HG02852 (cell line): ENCODE measurements at regions not wholly inside any gene's neighbourhood (a gene's known extent, or its start where the extent isn't known, plus 50 kb on each side); places are given as distances from the start of the nearest gene placed in this dataset.

Source experiments
- ATAC-seq: cut with Tn5 transposase; IDR thresholded peaks from one replicate; pipeline ENCODE4 v1.9.1; 2021; ENCODE audit warnings: mild to moderate bottlenecking, moderate library complexity; ENCODE audit not compliant: unreplicated experiment

DNA sequence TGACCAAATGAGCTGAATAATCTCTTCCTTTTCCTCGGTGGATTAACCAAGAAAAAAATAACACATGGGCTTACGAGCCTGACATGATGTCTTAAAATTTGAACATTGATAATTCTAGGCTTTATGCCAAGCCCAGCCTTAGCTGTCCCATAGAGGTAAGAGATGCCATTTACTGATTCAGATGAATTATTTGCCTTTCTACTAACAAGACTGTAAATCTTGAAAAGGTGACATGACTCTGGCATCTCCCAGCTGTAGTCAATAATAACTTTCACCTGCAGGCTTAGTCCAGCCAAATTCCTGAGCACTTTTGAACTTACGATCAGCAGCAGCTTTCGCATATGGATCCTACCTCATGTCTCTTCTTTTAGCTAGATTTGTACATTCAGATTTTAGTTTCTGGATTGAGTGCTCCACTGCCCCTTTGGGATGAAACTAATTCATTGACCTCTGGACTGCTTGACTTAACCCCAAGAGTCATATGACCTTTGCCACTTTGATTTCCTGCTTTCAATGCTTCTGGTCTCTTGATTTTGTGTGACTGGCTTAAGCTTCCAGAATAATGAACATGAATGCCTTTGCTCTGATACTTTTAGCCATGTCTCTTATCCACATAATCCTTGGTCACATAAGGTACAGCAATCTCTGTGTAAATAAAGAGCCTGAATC, 876.4 kb upstream of the SLIT2 start:
- no peak for ATAC-seq

DNA sequence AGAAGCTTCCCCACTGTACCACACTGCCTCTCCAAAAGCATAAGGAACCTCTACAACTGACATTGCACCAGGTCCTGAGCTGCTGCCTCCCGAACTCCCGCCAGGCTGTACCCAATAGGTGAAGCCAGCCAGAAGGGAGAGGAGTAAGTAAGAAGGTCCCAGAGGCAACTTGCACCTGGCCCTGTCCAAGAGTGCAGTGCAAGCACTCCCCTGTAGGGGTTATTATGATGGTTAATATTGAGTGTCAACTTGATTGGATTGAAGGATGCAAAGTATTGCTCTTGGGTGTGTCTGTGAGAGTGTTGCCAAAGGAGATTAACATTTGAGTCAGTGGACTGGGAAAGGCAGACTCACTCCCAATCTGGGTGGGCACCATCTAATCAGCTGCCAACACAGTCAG, 879.3 kb upstream of the SLIT2 start:
- no peak for ATAC-seq

DNA sequence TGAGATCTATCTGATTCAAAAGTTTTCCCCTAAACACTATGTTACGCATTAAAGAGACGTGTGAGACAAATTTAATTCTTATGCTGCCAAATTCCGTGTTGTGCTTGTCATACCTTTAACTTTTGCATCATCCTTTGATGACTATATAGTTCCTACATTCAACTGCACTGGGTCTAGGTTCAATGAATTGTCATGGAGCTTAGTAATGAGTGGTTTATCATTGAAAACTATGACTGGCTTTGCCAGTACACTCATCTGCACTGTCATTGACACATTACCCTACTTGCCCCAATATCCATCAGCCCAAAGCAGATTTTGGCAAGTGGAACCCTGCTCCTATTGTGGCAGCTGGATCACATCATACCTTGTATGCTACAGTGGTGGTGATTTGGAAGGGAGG, 882.9 kb upstream of the SLIT2 start:
- ATAC-seq: no peak

DNA sequence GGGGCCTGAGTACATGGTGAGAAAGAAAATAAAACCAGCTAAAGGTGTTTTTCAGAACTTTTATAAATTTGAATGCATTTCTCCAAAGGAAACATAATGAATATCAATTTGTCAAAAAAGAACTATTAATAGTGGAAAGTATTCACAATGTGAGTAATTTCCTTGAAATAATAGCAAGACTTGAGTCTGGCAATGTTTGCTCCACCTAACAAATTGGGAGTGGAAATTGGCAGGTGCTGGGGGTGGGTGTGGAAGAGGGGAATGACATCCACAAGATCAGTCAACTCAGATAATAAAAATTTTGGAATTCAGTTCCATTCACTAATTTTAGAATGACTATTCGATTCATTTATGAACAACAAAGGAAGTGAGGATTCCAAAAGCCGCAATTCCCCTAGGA, 884.8 kb upstream of the SLIT2 start:
- ATAC-seq: no peak

DNA sequence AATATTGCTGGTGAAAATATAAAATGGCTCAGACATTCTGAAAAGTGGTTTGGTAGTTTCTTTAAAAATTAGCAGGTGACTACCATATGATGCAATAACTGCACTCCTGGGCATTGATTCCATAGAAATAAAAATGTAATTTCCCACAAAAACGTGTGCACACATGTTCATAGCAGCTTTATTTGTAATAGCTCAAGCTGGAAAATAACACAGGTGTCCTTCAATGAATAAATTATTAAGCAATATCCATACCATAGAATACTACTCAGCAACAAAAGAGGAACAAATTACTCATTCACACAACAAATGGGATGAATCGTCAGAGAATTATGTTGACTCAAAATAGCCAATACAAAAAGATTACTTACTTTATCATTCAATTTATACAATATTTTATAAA, 893.7 kb upstream of the SLIT2 start:
- no peak for ATAC-seq

DNA sequence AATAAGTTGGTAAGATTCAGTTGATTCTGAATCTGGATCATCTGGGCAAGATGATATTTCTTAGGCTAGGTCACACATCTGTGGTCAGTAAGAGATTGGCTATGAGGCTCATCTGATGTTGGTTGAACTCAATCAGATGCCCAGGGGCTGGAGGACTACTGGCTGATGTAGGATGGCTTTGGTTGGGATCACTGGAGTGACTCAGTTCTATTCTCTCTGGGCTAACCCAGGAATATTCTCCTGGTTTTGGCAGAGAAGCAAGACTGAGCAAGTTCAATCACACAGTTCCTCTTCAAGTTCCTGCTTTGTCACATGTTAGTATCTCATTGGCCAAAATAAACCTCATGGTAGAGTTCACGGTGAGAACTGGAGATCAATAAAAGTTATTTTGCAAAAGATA, 902.3 kb upstream of the SLIT2 start:
- no peak for ATAC-seq

DNA sequence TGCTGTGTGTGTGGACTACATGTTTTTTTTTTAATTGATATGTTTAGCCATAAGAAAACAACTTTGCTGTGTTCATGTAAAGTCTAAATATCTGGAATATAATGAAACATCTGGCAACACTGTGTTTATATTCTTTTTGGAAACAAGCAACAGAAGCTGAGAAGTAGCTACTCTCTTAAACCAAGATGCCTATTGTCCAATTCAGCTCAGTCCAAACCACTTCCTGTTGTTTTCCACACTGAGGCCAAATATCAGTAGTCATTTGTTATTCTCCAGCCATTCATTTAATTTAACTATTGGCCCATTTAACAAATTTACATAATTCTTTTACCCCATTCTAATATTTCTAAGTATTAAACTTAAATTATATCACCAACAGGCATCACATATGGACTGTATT, 903.0 kb upstream of the SLIT2 start:
- no peak for ATAC-seq

DNA sequence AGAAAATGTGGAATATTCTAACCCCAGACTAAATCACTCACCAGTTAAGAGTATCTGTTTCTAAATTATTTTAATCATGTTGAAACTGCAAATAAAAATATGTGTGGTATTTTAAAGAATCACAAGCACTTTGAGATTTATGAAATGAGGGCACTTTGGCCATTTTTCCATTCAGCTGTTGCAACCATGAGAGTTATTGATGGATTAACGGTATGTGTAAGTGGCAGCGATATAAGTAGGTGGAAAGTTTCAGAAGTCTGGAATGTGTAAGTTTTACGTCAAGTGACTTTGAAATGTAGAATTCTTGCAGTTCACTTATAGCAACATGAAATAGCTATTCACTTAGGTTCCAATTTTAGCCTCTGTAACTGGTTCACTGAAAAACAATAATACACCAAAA, 905.1 kb upstream of the SLIT2 start:
- ATAC-seq: no peak

DNA sequence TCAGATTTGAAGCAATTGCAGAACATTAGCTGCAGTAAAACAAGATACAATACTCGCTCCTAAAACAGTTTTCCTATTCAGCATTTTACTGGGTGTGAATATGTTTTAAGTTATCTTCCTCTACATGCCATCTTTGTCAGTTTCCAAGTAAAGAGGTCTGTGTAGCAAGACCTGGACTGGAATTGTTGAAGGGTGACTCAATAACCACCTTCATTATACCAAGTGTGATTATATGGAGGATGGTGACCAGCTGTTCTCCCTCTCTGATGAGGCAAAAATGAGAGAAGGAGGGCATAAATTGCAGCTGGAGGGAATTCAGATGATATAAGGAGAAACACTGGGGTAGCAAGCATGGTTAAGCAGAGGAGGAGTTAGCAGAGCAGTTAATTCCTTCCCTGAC, 922.1 kb upstream of the SLIT2 start:
- no peak for ATAC-seq

DNA sequence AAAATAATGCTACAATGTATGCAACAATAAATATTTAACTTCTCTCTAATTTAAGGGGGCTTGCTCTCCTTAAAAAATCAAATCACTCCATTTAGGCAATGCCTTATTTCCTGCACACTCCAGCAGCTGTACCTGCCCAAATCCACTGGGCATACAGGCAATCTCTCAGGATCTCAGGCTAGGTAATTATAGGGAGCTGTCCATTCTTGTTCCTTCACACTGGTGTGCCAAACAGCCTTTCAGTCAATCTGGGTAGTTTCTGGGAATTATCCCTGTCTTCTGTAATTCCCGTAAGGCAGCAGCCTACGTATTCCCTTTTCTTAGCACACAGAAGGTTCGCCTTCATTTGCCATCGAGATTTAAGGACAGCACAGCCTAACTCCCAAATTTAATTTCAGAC, 922.6 kb upstream of the SLIT2 start:
- ATAC-seq: no peak

DNA sequence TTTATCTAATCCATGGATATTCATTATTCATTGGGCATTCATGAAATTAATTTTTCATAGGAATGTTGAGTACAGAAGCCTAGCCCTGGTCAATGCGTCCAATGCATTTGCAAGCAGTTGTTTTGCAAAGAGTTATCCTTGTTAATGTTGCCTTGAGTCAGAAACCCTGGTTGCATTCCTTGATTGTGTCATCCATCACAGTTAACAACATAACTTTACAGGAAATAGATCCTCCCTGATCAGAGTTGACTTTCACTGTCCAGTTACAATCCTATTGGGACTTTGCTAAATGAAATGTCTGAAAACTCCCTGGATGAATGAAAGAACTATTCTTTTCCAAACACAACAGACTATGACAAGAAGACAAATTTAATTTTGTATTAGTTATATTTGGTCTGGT, 924.3 kb upstream of the SLIT2 start:
- no peak for ATAC-seq

DNA sequence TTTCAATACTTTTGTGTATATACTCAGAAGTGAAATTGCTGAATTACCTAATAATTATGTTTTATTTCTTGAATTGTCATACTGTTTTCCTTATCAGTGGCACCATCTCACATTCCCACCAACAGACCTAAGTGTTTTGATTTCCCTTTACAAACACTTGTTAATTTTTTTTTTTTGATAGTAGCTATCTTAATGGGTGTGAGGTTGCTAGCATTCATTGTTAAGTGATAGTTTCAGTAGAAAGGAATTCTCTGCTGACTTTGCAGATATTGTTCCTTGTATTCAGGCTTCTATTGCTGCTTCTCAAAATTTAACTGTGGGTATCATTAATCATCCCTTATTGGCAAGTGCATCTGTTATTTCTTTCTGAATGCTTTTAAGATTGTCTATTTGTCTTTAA, 927.5 kb upstream of the SLIT2 start:
- no peak for ATAC-seq

DNA sequence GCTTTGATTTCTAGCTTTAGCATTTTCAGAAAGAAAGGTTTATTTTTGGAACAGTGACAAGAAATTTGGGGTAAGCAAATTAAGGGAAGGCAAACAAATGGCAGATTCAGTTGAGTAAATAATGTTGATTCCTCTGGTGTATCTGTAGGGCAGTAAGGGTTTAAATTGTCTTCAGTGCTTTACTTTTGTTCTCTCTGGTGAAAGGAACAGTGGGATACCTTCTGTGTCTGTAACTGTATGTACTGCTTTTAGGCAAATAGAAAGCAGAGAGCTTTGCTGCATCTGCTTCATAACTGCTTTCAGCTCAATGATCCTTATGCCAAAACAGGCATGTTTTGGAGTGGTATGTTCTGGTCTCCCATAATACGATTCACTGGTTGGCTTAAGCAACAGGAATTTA, 932.1 kb upstream of the SLIT2 start:
- no peak for ATAC-seq

DNA sequence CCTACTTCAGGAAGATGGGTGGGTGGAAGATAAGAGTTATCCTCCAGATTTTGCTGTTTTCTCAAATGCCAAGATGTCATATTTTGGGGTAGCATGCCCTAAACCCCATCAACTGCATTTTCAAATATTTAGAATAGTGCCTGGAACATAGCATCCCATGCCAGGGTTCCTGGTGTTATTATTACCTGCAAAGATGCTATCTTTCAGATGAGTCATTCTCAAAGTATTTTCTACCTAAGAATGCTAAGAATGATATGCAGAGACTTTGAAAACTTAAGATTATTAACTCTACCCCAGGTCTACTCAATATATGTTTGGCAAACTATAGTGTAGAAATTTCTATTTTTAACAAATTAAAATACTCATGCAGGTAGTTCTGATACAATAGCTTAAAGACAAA, 934.3 kb upstream of the SLIT2 start:
- ATAC-seq: no peak

DNA sequence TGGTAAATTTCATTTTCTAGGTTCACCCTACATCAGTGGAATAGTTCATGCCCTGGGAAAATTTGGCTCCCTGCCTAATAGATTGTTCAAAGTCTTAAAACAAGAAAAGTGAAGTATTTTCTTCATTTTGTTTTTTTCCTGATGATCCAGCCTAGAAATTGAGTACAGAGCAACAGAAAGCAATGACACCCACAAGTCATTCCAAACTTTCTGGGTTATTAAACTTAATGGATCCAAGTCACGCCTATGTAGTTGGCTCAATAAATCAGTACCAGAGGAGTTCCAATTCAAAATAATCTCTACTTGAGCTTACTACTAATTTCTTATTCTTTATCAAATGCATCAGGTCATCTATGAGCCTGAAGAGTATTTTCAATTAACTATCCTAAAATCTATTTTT, 937.6 kb upstream of the SLIT2 start:
- no peak for ATAC-seq

DNA sequence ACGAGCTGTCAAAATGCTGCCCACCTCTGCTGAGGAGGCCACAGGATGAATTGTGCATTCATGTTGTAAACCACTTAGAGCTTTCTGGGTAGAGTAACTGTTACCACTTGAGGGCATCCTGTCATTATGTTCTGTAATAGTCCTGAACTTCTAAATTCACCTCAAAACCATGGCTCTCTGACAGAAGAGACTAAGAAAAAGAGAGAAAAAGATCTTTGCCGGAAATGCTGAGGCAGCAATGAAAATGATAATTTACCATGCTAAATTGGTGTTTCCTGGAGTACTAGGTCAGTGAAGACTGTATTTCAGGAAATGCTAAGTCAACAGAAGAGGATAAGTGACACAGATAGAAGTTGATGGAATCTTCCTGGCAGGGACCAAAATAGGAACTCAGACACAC, 942.3 kb upstream of the SLIT2 start:
- ATAC-seq: no peak

DNA sequence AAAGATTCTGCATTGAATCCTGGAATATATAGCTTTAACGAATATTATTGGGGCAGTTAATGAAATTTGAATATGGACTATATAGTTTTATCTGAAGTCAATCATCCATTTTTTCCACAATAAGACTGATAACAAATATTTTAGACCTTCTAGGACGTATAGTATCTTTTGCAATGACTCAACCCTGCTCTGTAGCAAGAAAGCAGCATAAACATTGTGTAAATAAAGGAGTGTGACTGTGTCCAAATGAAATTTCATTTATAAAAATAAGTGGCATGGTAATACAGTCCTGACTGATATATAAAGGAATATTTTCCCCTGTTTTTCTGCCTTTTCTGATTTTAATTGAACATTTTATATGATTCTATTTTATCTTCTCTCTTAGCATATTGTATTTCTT, 947.7 kb upstream of the SLIT2 start:
- ATAC-seq: no peak

DNA sequence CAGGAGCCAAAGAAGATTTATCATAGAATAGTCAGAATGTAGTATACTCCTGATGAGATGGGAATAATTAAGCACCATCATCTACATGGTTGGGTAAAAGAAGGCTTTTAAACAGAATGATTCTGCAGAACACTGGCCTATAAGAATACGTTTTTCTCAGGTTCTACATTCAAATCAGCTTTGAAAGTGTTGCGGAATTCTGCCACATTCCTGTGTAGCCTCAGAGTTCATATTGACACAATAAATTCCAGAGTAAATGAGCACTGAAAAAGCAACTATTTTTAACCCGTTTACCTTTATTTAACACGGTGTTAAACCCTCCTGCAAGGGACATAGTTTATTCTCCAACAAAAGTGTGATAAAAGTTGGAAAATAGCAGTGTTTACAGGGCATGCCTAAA, 950.2 kb upstream of the SLIT2 start:
- no peak for ATAC-seq

DNA sequence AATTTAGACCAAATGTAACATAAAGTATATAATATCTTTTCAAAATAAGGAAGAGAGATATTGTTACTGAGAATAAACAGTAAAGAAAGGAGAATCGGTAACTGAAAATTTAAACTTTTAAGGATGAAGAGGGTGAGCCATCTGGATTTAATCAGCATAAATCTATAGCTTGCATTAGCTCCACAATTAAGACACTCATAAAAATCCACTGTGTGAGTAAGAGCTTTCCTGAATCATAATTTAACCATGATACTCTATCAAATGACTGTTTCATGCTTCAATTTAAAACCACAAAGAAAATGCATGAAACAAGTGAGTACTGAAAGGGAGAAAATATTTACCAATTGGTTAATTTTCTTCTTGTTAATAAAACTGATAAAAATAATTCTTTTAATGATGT, 951.5 kb upstream of the SLIT2 start:
- no peak for ATAC-seq

DNA sequence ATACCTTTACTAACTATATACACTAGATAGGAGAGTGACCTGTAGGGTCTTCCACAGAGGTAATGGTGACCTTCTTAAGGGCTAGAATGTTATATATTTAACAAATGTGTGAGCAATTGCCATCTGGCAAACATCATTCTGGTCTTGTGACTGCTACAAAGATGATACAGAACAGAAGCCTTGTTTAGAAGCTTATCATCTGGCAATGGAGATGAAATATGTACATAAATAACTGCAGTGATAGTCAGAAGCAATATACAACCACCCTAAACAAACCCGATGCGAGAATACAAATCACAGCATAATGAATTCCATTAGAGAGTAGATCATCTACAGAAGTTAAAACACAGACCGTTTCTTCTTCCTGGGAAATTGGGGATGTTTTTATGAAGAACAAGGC, 952.7 kb upstream of the SLIT2 start:
- ATAC-seq: no peak

DNA sequence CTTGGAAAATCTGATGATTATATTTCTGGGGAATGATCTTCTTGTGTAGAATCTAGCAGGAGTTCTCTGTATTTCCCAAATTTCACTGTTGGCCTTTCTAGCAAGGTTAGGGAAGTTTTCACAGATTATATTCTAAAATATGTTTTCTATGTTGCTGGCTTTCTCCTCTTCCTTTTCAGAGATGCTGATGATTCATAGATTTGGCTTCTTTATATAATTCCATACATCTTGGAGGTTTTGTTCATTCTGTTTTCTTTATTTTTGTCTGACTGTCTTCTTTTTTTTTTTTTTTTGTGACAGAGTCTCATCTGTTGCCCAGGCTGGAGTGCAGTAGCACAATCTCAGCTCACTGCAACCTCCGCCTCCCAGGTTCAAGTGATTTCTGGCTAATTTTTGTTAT, 957.9 kb upstream of the SLIT2 start:
- no peak for ATAC-seq

DNA sequence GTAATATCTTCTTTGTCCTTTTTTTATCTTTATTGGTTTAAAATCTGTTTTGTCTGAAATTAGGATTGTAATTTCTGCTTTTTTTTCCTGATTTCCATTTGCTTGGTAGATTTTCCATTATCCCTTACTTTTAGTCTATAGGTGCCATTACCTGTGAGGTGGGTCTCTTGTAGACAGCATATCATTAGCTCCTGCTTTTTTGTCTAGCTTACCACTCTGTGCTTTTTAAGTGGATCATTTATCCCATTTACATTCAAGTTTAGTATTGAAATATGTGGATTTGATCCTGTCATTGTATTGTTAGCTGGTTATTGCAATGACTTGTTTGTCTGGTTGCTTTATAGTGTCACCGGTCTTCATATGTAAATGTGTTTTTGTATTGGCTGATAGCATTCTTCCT, 958.6 kb upstream of the SLIT2 start:
- ATAC-seq: no peak

DNA sequence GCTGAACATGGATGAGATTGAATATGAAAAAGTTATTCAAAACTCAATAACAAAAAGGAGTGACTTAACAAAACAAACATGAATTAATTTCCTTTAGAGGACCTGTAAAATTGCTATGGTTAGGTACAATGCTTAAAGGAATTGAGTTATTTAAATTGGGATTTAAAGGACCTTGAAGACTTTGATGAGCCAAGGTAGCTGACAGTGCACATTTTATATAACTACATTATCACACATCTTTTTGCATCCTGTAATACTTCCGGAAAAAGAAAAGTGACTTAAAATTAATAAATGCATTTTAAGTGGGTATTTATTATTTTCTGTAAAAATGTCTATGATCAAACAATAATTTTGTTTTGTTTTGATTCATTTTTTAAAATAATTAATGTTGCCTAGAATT, 964.8 kb upstream of the SLIT2 start:
- ATAC-seq: no peak

DNA sequence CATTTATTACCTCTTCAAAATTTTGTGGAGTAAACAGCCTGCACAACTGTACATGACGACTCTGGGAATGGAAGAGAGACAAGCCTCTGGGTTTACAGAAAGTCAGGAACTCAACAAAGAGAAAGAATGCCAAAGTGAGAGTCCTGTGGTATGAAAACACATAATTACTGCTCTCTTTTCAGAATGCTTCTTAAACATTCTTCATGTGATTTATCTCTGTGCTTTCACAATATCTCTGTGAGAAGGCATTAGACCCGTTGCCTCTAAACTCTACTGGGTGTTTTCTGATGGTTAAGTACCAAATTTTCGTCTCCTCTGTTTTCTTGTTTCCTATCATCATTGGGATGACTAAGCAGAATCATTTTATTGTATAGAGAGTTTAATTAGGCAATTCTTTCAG, 966.6 kb upstream of the SLIT2 start:
- no peak for ATAC-seq
